Common myeloid progenitor, CD34-positive (primary cell): ENCODE measurements at regions not wholly inside any gene's neighbourhood (a gene's known extent, or its start where the extent isn't known, plus 50 kb on each side); places are given as distances from the start of the nearest gene placed in this dataset.

Source experiments
- CTCF ChIA-PET: fragments of 350-600 bp; sonication (Branson Sonifier 250); formaldehyde crosslinking; loops from one replicate; lab custom pipeline; 2021; ENCODE audit warnings: antibody characterized with exemption; lab: Charles Lee
- POLR2A ChIA-PET: fragments of 350-600 bp; sonication (Branson Sonifier 250); formaldehyde crosslinking; loops from one replicate; lab custom pipeline; 2021; ENCODE audit warnings: antibody characterized with exemption; lab: Charles Lee
- DNase-seq, 3 donors: peaks; one replicate each; pipeline versions ENCODE4 v3.0.0 to v3.0.0-alpha.2; 2013
- H3K27ac ChIP-seq, 2 experiments: 1 replicate in 1 of 2; 2 replicates in 1 of 2; pipeline ENCODE4 v1.7.0; 2013; ENCODE audit warnings: inconsistent platforms in 2 of 2, low read length in 2 of 2, mild to moderate bottlenecking in 2 of 2, low read depth in 1 of 2, moderate library complexity in 1 of 2; ENCODE audit not compliant: severe bottlenecking in 2 of 2, insufficient read depth in 1 of 2, poor library complexity in 1 of 2
- H3K27me3 ChIP-seq, 5 experiments: replicated peaks in 2 of 5; 1 replicate in 3 of 5; 2 replicates in 2 of 5; pipeline versions ENCODE4 v1.6.1 to v1.7.0; 2013; ENCODE audit warnings: low read length in 4 of 5, mild to moderate bottlenecking in 2 of 5, moderate library complexity in 2 of 5, inconsistent platforms in 1 of 5; ENCODE audit not compliant: insufficient read depth in 5 of 5, control insufficient read depth in 4 of 5
- H3K36me3 ChIP-seq, 4 experiments: 1 replicate in 2 of 4; 2 replicates in 2 of 4; pipeline versions ENCODE4 v1.6.1 to v1.7.0; 2013; ENCODE audit warnings: low read length in 3 of 4, control low read depth in 1 of 4, mild to moderate bottlenecking in 1 of 4; ENCODE audit not compliant: control insufficient read depth in 4 of 4, insufficient read depth in 4 of 4
- H3K4me1 ChIP-seq, 4 experiments: 1 replicate in 3 of 4; 2 replicates in 1 of 4; pipeline versions ENCODE4 v1.6.1 to v1.7.1; 2013; ENCODE audit warnings: low read length in 3 of 4, mild to moderate bottlenecking in 3 of 4, control low read depth in 1 of 4, inconsistent platforms in 1 of 4, moderate library complexity in 1 of 4; ENCODE audit not compliant: control insufficient read depth in 4 of 4, insufficient read depth in 4 of 4; ENCODE audit errors: control extremely low read depth in 1 of 4
- H3K4me3 ChIP-seq, 7 experiments: 1 replicate in 4 of 7; 2 replicates in 3 of 7; pipeline versions ENCODE4 v1.5.1 to v1.7.0; 2013; ENCODE audit warnings: mild to moderate bottlenecking in 7 of 7, low read length in 6 of 7, moderate library complexity in 6 of 7, inconsistent platforms in 2 of 7, low read depth in 2 of 7, control low read depth in 1 of 7; ENCODE audit not compliant: insufficient read depth in 4 of 7, control insufficient read depth in 1 of 7; ENCODE audit errors: extremely low read depth in 1 of 7
- H3K9me3 ChIP-seq, 5 experiments: 1 replicate in 4 of 5; 2 replicates in 1 of 5; pipeline versions ENCODE4 v1.6.1 to v1.7.1; 2013; ENCODE audit warnings: low read length in 4 of 5, mild to moderate bottlenecking in 2 of 5, inconsistent platforms in 1 of 5, low read depth in 1 of 5, moderate library complexity in 1 of 5; ENCODE audit not compliant: control insufficient read depth in 4 of 5, insufficient read depth in 2 of 5; ENCODE audit errors: control extremely low read depth in 1 of 5
- WGBS: methylation state at CpG from one replicate; pipeline ENCODE4 v1.1.5; 2013; ENCODE audit not compliant: insufficient coverage; 5-methylcytosine and 5-hydroxymethylcytosine counted together

GRCh38 chr14:22220427-22220826 is 368.6 kb downstream of the DAD1 start:
- Histone ChIP-seq H3K4me3 (no peak overlapping the region), H3K36me3 (no peaks in the 10 kb centered on the region), H3K4me1 (peaks cover 0 to 8% (median 2%) of the 10 kb centered on the region in 4 experiments), H3K27ac (no peak overlapping the region), H3K9me3 (no peaks in the 10 kb centered on the region), H3K27me3 (no peaks in the 10 kb centered on the region)
- ChIA-PET CTCF (interaction anchor here (1.0 to 1.4 kb wide), 2 partner anchors 19 to 57 kb away, joined by 3 read pairs; no protein-coding TSS in a partner anchor), POLR2A (no interaction called here)
- WGBS, result no CpG with 5 or more reads among the region's 1 CpG
- no peak for DNase-seq

GRCh38 chr14:22218728-22219127 is 370.3 kb downstream of the DAD1 start:
- DNase-seq, result peak; percentile 13 to 55 (median 42)
- no peak overlapping the region for H3K4me3 ChIP-seq
- no peaks in the 10 kb centered on the region for H3K36me3 ChIP-seq
- no peaks in the 10 kb centered on the region for H3K9me3 ChIP-seq
- H3K27me3 ChIP-seq, result no peaks in the 10 kb centered on the region
- WGBS, result 0% methylated on average over 1 of the region's 3 CpGs
- ChIA-PET CTCF (interaction anchor here (0.9 to 1.6 kb wide), 7 partner anchors 17 to 166 kb away, joined by 3 to 8 read pairs (median 4); no protein-coding TSS in a partner anchor), POLR2A (no interaction called here)
- peaks cover 0 to 8% (median 2%) of the 10 kb centered on the region in 4 experiments for H3K4me1 ChIP-seq
- H3K27ac ChIP-seq, result no peak overlapping the region

GRCh38 chr14:22213120-22213519 is 375.9 kb downstream of the DAD1 start:
- Histone ChIP-seq H3K4me1 (no peaks in the 10 kb centered on the region), H3K36me3 (no peaks in the 10 kb centered on the region), H3K4me3 (no peak overlapping the region), H3K9me3 (no peaks in the 10 kb centered on the region), H3K27ac (no peak overlapping the region), H3K27me3 (peaks cover 0 to 1% (median 0%) of the 10 kb centered on the region in 5 experiments)
- POLR2A ChIA-PET, result no interaction called here
- CTCF ChIA-PET, result no interaction called here
- no peak for DNase-seq
- 96% methylated on average over 3 of the region's 3 CpGs for WGBS

- Histone ChIP-seq H3K4me1 (no peaks in the 10 kb centered on the region), H3K4me3 (no peak overlapping the region), H3K27ac (no peak overlapping the region), H3K27me3 (peaks cover 0 to 1% (median 0%) of the 10 kb centered on the region in 5 experiments), H3K9me3 (no peaks in the 10 kb centered on the region), H3K36me3 (no peaks in the 10 kb centered on the region)
- ChIA-PET POLR2A (no interaction called here), CTCF (interaction anchor here (1.6 to 1.7 kb wide), 2 partner anchors 11 to 13 kb away, joined by 4 to 13 read pairs; no protein-coding TSS in a partner anchor)
- DNase-seq, result no peak
- no CpG with 5 or more reads among the region's 1 CpG for WGBS
Measured at GRCh38 chr14:22210906-22211305, 378.1 kb downstream of the DAD1 start.

GRCh38 chr14:22210026-22210425 is 379.0 kb downstream of the DAD1 start:
- no peaks in the 10 kb centered on the region for H3K4me1 ChIP-seq
- no peak overlapping the region for H3K27ac ChIP-seq
- H3K9me3 ChIP-seq, result no peaks in the 10 kb centered on the region
- WGBS, result 50% methylated on average over 2 of the region's 2 CpGs
- no peak overlapping the region for H3K4me3 ChIP-seq
- no peak for DNase-seq
- ChIA-PET CTCF (interaction anchor here (0.9 to 1.7 kb wide), 3 partner anchors 14 to 165 kb away, joined by 3 to 4 read pairs (median 3); no protein-coding TSS in a partner anchor), POLR2A (no interaction called here)
- H3K36me3 ChIP-seq, result no peaks in the 10 kb centered on the region
- peaks cover 0 to 1% (median 0%) of the 10 kb centered on the region in 5 experiments for H3K27me3 ChIP-seq

- peaks cover 0 to 12% (median 2%) of the 10 kb centered on the region in 5 experiments for H3K9me3 ChIP-seq
- H3K4me1 ChIP-seq, result no peaks in the 10 kb centered on the region
- no peaks in the 10 kb centered on the region for H3K27me3 ChIP-seq
- H3K36me3 ChIP-seq, result no peaks in the 10 kb centered on the region
- ChIA-PET POLR2A (interaction anchor here (0.6 kb wide), 1 partner anchor 144 kb away, joined by 3 read pairs; no protein-coding TSS in a partner anchor), CTCF (interaction anchor here (0.8 to 4.3 kb wide), 10 partner anchors 19 to 263 kb away, joined by 3 to 37 read pairs (median 4); no protein-coding TSS in a partner anchor)
- no peak overlapping the region for H3K27ac ChIP-seq
- DNase-seq, result no peak
- WGBS, result 94% methylated on average over 5 of the region's 5 CpGs
- no peak overlapping the region for H3K4me3 ChIP-seq
Measured at GRCh38 chr14:22203036-22203435, 386.0 kb downstream of the DAD1 start.

- ChIA-PET CTCF (interaction anchor here (0.8 to 4.3 kb wide), 11 partner anchors 17 to 263 kb away, joined by 3 to 37 read pairs (median 4); no protein-coding TSS in a partner anchor), POLR2A (no interaction called here)
- Histone ChIP-seq H3K9me3 (peaks cover 0 to 13% (median 2%) of the 10 kb centered on the region in 5 experiments), H3K27ac (no peak overlapping the region), H3K4me3 (no peak overlapping the region), H3K36me3 (no peaks in the 10 kb centered on the region), H3K4me1 (no peaks in the 10 kb centered on the region), H3K27me3 (no peaks in the 10 kb centered on the region)
- 93% methylated on average over 1 of the region's 2 CpGs for WGBS
- DNase-seq, result no peak
Measured at GRCh38 chr14:22202313-22202712, 386.7 kb downstream of the DAD1 start.
